CD4-positive, alpha-beta T cell treated with Interleukin-4 for 1 hour (primary cell): ENCODE measurements at regions not wholly inside any gene's neighbourhood (a gene's known extent, or its start where the extent isn't known, plus 50 kb on each side); places are given as distances from the start of the nearest gene placed in this dataset.
"Not testable (repeated sequence)": the region's sequence is repeated elsewhere in the genome, so short reads cannot be mapped to it uniquely, and the experiment has no call there.

ENCODE experiments used
- DNase-seq, 2 donors: peaks; one replicate each; pipeline ENCODE4 v3.0.0-alpha.2; 2020 to 2022

DNA sequence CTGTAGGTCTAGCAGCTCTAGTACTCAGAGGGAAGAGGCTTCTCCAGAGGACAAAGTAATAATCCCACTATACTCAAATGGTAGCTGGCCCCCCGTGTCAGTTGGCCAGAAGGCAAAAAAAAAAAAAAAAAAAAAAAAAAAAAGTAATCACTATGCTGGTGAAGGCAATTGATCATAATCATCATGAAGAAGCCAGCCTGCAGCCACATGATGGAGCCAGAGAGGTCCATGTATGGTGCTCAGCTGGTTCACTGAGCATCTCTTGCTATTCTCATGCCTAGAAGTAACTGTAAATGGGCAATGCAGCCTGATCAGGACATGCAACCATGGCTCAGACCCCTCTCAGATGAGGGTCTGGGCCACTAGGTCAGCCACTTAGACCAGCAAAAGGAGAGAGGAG is 378.8 kb downstream of the MED13L start:
- DNase-seq = no peak

DNA sequence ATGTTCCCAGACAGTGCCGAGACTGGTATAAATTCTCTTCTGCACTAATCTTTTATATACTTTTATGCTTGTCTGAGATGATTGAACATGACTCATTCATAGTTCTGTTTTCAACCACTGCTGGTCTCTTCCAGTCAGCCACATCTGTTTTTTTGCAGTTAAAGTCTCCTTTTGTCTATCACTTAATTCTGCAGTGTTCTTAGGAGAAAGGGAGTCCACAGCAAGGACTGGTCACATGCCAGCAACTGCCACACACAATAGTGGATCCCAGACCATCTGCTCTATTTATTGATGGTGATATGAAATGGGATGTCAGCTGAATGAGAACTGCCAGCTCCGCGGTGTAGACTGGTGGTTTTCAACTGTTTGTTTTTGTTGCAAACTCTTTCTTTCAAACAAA is 379.8 kb downstream of the MED13L start:
- DNase-seq = no peak

DNA sequence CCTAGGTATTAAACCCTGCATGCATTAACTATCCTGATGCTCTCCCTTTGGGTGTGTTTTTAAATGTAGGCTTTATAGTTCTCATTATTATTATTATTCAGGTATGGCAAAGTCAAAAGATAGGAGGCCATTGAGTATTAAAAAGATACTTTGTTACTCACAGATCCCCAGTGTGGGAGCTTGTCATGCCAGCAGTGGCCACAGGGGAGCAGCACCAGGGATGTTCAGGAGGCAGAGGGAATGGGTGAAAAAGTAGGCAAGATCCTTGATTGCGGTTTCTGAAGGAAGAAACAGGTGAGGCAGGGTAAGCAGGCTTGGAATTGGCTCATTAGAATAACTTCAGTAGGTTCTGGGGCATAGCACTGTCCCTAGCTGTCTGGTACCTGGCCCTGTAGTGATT is 382.2 kb downstream of the MED13L start:
- DNase-seq = no peak

- DNase-seq = no peak
Observed at GRCh38 chr12:115891556-115892164, 385.8 kb downstream of the MED13L start.

DNA sequence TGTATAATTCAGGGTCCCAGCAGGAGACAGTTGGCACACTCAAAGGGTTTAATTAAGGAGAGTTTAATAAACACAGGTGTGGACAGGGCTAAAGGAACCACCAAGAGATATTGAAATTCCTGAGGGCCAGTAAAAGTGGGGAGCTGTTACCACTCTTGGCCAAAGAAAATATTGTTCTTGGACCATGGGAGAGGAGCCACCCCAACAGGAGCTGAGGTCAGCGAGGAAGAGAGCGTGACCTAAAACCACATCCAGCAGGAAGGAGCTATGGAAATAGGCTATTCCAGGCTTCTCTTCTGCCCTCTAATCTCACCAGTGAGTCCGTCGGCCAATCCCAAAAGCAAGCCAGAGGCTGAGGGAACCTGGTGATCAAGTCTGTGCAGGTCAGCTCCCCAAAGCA is 390.8 kb downstream of the MED13L start:
- DNase-seq = no peak

DNA sequence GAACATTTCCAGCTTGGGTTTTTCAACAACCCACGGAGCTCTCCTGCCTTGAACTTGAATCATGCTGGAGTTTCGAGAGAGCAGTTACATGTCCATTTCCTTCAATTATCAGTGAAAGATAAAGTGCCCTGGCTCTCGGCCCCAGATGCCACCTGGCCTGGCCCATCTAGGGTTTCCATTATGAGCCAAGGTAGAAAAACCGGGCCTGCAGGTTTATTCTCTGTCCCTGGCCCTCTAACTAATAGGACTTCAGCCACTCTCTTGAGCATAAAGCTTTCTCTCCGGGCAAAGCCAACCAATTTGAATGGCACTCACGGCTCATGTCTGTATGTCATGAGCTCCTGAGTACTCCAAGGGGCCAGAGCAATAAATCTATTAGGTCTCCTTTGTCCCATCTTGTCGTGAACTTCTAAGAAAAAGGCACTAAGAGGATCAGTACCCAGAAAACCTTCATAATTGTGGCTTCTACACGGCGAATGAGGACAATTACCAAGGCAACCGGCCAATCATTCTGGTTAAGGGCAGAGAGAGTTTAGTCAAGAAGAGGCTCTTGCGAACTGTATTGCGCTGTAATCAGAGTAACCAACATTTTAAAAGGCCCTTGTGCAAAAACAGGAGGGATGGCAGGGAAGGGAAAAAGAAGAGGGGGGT is 392.3 kb downstream of the MED13L start:
- DNase-seq = no peak

DNA sequence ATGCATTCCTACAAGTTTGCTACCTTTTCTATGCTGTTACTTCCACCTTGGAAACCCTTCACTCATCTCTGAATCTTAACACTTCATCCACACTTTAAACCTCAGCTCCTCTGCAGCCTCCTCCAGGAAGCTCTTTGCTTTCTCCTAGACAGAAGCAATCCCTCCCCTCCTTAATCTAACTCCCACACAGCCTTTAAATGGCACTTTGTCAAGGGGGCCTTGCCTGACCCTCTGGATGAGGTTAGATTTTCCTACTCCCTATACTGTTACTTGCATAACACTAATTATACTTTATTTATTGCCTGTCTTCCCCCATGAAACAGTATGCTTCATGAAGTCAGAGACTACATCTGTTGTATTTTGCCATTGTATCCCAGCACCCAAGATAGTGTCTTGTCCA is 394.6 kb downstream of the MED13L start:
- no peak for DNase-seq

- no peak for DNase-seq
Observed at GRCh38 chr12:115880238-115880637, 397.3 kb downstream of the MED13L start.

- DNase-seq = no peak
Observed at GRCh38 chr12:115879354-115879753, 398.1 kb downstream of the MED13L start.

DNA sequence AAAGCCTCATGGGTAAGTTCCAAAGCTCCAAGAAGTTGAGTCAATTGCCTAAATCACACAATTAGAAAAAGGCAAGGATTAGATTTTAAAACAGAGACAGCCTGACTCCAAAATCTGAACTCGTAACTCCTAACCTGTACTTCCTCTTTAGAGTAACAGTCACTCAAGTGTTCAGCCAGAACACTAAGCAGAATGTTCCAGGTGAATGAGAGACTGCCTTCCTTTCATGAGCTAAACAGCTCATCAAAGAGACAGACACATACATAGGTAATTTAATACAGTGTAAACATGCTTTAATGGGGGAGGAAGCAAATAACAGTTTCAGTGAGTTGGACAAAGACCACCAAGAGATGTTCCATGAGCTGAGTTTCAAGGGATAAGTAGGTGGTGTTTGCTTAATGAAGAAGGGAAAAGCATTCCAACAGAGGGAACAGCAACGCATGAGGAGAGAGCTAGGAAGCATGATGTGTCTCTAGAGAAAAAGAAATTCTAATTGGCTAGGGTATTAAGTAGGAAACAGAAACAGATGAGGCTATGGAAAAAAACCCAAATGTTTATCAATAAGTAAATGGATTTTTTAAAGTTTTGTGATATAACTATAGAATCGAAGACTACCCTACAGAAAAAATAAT is 403.9 kb downstream of the MED13L start:
- no peak for DNase-seq

- DNase-seq = no peak
Observed at GRCh38 chr12:115872919-115873357, 404.6 kb downstream of the MED13L start.

GRCh38 chr12:115872212-115872611 is 405.3 kb downstream of the MED13L start:
- DNase-seq = no peak

GRCh38 chr12:115871714-115872113 is 405.8 kb downstream of the MED13L start:
- no peak for DNase-seq

DNA sequence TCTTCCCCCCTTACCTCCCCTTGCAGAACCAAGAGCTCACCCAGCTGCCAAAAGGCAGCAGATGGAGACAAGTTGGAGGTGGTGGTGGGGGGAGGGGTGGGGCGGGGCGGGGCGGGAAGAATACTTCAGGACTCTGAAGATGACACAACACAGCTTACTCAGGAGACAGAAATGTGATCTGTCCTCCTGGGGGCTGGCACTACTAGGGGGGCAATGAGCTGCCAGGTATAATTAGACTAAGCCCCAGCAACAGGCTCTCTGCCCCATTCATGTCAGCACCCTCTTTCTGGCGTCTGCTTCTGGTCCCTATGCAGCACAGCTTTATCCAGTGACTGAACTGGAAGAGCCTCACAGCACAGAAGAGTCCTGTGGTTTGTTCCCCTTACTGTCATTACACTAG is 407.0 kb downstream of the MED13L start:
- no peak for DNase-seq

- no peak for DNase-seq
Observed at GRCh38 chr12:115870021-115870420, 407.5 kb downstream of the MED13L start.

- DNase-seq = no peak
Observed at GRCh38 chr12:115869604-115870003, 407.9 kb downstream of the MED13L start.

DNA sequence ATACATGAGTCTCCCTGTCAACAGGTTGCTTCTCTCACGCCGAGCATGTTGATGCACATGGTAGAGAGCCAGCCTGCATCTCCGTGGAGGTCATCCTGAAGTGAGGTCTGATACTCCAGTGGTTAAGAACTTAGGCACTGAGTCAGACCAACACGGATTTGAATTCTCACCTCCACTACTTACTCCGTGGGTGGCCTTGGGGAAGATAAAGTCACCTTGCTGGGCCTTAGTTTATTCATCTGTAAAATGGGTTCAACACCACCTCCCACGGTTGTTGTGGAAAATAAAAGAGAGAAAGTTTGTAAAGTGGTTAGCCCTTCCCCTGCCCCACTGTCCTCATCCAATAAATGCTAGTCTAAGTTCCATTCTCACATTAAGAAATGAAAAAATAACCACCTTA is 408.9 kb downstream of the MED13L start:
- DNase-seq = no peak

- no peak for DNase-seq
Observed at GRCh38 chr12:115867854-115868253, 409.6 kb downstream of the MED13L start.

DNA sequence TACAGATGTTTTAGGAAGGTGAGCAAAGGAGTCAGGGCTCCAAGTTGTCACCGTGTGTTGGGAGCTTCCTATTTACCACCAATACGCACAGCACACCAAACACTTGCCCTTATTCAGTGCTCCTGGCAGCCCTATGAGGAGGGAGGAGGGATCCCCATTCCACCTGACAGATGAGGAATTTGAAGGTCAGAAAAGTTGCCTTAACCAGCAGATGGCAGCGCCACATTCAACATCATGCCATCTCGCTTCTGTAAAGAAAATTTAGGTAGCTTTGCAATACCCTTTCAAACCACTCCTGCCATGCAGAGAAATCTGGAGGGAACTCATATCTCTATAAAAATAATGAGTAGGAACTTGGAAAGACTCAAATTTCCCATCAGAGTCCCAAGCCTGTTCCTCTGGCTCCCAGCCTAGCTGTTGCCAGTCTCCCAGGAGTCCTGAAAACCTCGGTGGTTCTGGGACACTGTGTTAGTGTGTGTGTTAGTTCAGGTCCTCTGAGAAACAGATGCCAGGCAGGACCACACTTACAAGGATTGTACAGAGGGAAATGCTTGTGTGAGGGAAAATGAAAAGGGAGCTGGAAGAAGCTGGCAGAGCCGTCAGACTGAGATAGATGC is 410.5 kb downstream of the MED13L start:
- DNase-seq = no peak

DNA sequence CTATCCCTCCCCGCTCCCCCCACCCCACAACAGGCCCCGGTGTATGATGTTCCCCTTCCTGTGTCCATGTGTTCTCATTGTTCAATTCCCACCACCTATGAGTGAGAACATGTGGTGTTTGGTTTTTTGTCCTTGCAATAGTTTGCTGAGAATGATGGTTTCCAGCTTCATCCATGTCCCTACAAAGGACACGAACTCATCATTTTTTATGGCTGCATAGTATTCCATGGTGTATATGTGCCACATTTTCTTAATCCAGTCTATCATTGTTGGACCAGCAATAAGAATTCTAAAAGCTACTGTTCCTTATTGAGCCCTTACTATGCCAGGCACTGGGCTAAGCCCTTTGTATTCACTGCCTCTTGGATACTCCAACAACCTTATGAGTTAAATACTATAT is 411.2 kb downstream of the MED13L start:
- DNase-seq = not testable (repeated sequence)

DNA sequence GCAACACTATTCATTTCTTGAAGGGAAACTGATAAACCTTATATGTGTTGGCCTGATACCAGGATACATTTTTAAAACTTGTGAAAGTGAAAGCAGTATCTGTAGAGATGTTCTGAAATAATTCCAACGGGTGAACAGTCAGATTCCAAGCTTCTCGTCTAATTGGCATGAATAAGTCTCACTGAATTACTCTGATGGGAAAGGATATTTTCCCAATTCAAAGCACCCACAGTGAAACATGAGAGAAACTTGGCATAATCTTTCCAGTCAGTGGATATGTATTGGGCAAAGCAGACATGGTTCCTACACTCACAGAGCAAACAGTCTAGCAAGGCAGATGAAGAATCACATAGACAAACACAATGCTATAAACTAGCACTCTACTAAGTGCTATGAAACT is 413.1 kb downstream of the MED13L start:
- DNase-seq = no peak

DNA sequence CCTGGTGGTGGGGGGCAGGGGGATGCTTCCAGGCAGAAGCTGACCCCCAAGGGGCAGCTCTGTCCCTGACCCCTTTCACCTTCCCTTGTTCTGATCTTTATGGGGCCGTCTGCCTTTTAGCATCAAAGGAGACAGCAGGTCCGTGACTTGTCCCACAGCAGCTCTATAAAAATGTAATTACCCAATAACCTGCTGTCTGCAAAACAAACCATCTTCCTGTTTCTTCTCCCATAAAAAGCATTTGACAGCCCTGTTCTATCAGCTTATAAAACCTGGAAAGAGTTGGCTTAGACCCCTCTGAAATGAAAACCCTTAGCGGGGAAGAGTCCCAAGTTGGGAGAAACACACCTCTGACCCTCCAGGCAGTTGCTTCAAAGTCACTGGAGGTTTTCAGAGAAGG is 416.9 kb downstream of the MED13L start:
- DNase-seq = no peak

GRCh38 chr12:115859231-115859630 is 418.3 kb downstream of the MED13L start:
- no peak for DNase-seq

GRCh38 chr12:115857923-115858322 is 419.6 kb downstream of the MED13L start:
- DNase-seq = no peak
